Gastrocnemius medialis (tissue), 4 donors: ENCODE measurements at regions not wholly inside any gene's neighbourhood (a gene's known extent, or its start where the extent isn't known, plus 50 kb on each side); places are given as distances from the start of the nearest gene placed in this dataset.

Experiments used
- CTCF ChIP-seq, 5 experiments: fragments of 450-650 bp in 3 of 5; fragments of 200-600 bp in 2 of 5; sonication (generic) in 2 of 5; IDR thresholded peaks in 4 of 5; conservative IDR thresholded peaks in 1 of 5; 1 replicate in 4 of 5; 2 replicates in 1 of 5; pipeline ENCODE4 v1.5.1; 2016 to 2019; ENCODE audit warnings: antibody characterized with exemption in 5 of 5, mild to moderate bottlenecking in 3 of 5, moderate library complexity in 3 of 5
- POLR2A ChIP-seq, 2 donors: fragments of 450-650 bp; IDR thresholded peaks; one replicate each; pipeline ENCODE4 v1.6.1; 2017; ENCODE audit warnings: antibody characterized with exemption in 2 of 2, mild to moderate bottlenecking in 2 of 2, moderate library complexity in 2 of 2

- TF ChIP-seq CTCF (IDR thresholded peaks at IDR 0.05 in 4 of 5, conservative IDR thresholded peaks at IDR 0.05 in 1 of 5) (no peak), POLR2A (IDR thresholded peaks at IDR 0.05) (no peak)
These were observed 80.6 kb upstream of the ITGB1 start for GRCh38 chr10:33038672-33039071.
